Neural progenitor cell (in vitro differentiated cells): ENCODE measurements at regions not wholly inside any gene's neighbourhood (a gene's known extent, or its start where the extent isn't known, plus 50 kb on each side); places are given as distances from the start of the nearest gene placed in this dataset.
A peak's percentile ranks its signal among the peaks of the same experiment; 100 is the strongest.

Experiments
- DNase-seq: peaks from one replicate; pipeline ENCODE4 v3.0.0-alpha.2; 2016; ENCODE audit warnings: low spot score
- H2AFZ ChIP-seq: fragments of 200-600 bp; sonication (generic); replicated peaks from 2 replicates; pipeline ENCODE4 v1.6.1; 2016; ENCODE audit warnings: antibody characterized with exemption
- H3F3A ChIP-seq: fragments of 200-600 bp; sonication (generic); 2 replicates; pipeline ENCODE4 v1.6.1; 2016; ENCODE audit warnings: antibody characterized with exemption, low read depth
- H3K27ac ChIP-seq: fragments of 200-600 bp; sonication (generic); 2 replicates; pipeline ENCODE4 v1.5.1; 2016; ENCODE audit warnings: mild to moderate bottlenecking
- H3K27me3 ChIP-seq: fragments of 200-600 bp; sonication (generic); 2 replicates; pipeline ENCODE4 v1.6.1; 2016; ENCODE audit warnings: mild to moderate bottlenecking, moderate library complexity
- H3K36me3 ChIP-seq: fragments of 200-600 bp; sonication (generic); 2 replicates; pipeline ENCODE4 v1.5.1; 2016
- H3K4me1 ChIP-seq: fragments of 200-600 bp; sonication (generic); 2 replicates; pipeline ENCODE4 v1.6.1; 2016; ENCODE audit warnings: mixed run types
- H3K4me2 ChIP-seq: fragments of 200-600 bp; sonication (generic); 2 replicates; pipeline ENCODE4 v1.6.1; 2016
- H3K4me3 ChIP-seq: fragments of 200-600 bp; sonication (generic); 2 replicates; pipeline ENCODE4 v1.5.1; 2016
- H3K79me2 ChIP-seq: fragments of 200-600 bp; sonication (generic); 2 replicates; pipeline ENCODE4 v1.6.1; 2016; ENCODE audit warnings: low read depth
- H3K9ac ChIP-seq: fragments of 200-600 bp; sonication (generic); 2 replicates; pipeline ENCODE4 v1.6.1; 2016
- H3K9me3 ChIP-seq: fragments of 200-600 bp; sonication (generic); 2 replicates; pipeline ENCODE4 v1.5.1; 2016; ENCODE audit warnings: low read depth
- H4K20me1 ChIP-seq: fragments of 200-600 bp; sonication (generic); 2 replicates; pipeline ENCODE4 v1.6.1; 2016; ENCODE audit warnings: low read depth
- H3K27ac Mint-ChIP-seq: 3 replicates; pipeline ENCODE4 v1.8.0; 2021; ENCODE audit warnings: mixed read lengths
- H3K27me3 Mint-ChIP-seq: 2 replicates; pipeline ENCODE4 v1.8.0; 2022; ENCODE audit warnings: low read depth, mild to moderate bottlenecking, inconsistent platforms, moderate library complexity, mixed read lengths; ENCODE audit not compliant: insufficient read depth
- H3K36me3 Mint-ChIP-seq: 3 replicates; pipeline ENCODE4 v1.8.0; 2021; ENCODE audit warnings: mixed read lengths
- H3K4me1 Mint-ChIP-seq: 3 replicates; pipeline ENCODE4 v1.8.0; 2021; ENCODE audit warnings: mixed read lengths
- H3K4me3 Mint-ChIP-seq: 3 replicates; pipeline ENCODE4 v1.8.0; 2021; ENCODE audit warnings: mild to moderate bottlenecking, moderate library complexity, mixed read lengths
- H3K9me3 Mint-ChIP-seq: 3 replicates; pipeline ENCODE4 v1.8.0; 2020; ENCODE audit warnings: mixed read lengths
- EZH2 ChIP-seq: fragments of 200-600 bp; sonication (generic); IDR thresholded peaks from 2 replicates; pipeline ENCODE4 v1.6.1; 2017; ENCODE audit warnings: antibody characterized with exemption, mild to moderate bottlenecking, moderate library complexity
- EZH2phosphoT487 ChIP-seq: fragments of 200-600 bp; sonication (generic); IDR thresholded peaks from 2 replicates; pipeline ENCODE4 v1.6.1; 2017; ENCODE audit warnings: antibody characterized with exemption
- TF ChIP-seq, protein P1 (sequence below): fragments of 200-600 bp; sonication (generic); IDR thresholded peaks from 2 replicates; pipeline ENCODE4 v1.5.1; 2017; ENCODE audit warnings: antibody characterized with exemption, mild to moderate bottlenecking

DNA sequence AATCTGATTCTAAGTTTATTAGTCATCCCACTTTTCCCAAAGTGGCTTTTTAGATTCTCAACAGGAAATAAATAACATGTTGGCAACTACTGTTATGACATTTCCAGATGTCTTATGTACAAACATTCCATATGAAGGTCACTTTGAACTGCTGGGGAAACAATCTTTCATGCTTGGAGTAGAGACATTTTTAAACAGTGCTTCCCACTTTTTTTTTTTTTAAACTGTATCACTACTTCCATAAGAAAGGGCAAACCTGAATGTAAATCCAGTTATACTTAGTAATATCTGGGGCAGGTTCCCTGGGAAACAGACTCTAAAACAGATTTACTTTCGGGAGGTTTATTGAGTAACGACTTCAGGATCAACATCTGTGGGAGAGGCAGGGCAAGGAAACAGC, 473.8 kb downstream of the TAFA4 start:
- no peak overlapping the region for H3K4me3 ChIP-seq
- H3K4me1 ChIP-seq, result no peaks in the 10 kb centered on the region
- no peak overlapping the region for H3K9ac ChIP-seq
- H2AFZ ChIP-seq, result no peak overlapping the region
- no peaks in the 10 kb centered on the region for H3F3A ChIP-seq
- Mint-ChIP-seq H3K4me1 (no peaks in the 10 kb centered on the region), H3K36me3 (no peaks in the 10 kb centered on the region), H3K27ac (no peak overlapping the region), H3K9me3 (peaks cover 2% of the 10 kb centered on the region), H3K27me3 (no peaks in the 10 kb centered on the region), H3K4me3 (no peak overlapping the region)
- TF ChIP-seq EZH2, result no peak
- no peak for TF ChIP-seq EZH2phosphoT487
- TF ChIP-seq, protein P1, sequence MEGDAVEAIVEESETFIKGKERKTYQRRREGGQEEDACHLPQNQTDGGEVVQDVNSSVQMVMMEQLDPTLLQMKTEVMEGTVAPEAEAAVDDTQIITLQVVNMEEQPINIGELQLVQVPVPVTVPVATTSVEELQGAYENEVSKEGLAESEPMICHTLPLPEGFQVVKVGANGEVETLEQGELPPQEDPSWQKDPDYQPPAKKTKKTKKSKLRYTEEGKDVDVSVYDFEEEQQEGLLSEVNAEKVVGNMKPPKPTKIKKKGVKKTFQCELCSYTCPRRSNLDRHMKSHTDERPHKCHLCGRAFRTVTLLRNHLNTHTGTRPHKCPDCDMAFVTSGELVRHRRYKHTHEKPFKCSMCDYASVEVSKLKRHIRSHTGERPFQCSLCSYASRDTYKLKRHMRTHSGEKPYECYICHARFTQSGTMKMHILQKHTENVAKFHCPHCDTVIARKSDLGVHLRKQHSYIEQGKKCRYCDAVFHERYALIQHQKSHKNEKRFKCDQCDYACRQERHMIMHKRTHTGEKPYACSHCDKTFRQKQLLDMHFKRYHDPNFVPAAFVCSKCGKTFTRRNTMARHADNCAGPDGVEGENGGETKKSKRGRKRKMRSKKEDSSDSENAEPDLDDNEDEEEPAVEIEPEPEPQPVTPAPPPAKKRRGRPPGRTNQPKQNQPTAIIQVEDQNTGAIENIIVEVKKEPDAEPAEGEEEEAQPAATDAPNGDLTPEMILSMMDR, result no peak
- no peaks in the 10 kb centered on the region for H3K9me3 ChIP-seq
- no peaks in the 10 kb centered on the region for H4K20me1 ChIP-seq
- no peak for DNase-seq
- H3K4me2 ChIP-seq, result no peak overlapping the region
- H3K27ac ChIP-seq, result no peak overlapping the region
- H3K27me3 ChIP-seq, result no peaks in the 10 kb centered on the region
- H3K36me3 ChIP-seq, result no peaks in the 10 kb centered on the region
- no peaks in the 10 kb centered on the region for H3K79me2 ChIP-seq

DNA sequence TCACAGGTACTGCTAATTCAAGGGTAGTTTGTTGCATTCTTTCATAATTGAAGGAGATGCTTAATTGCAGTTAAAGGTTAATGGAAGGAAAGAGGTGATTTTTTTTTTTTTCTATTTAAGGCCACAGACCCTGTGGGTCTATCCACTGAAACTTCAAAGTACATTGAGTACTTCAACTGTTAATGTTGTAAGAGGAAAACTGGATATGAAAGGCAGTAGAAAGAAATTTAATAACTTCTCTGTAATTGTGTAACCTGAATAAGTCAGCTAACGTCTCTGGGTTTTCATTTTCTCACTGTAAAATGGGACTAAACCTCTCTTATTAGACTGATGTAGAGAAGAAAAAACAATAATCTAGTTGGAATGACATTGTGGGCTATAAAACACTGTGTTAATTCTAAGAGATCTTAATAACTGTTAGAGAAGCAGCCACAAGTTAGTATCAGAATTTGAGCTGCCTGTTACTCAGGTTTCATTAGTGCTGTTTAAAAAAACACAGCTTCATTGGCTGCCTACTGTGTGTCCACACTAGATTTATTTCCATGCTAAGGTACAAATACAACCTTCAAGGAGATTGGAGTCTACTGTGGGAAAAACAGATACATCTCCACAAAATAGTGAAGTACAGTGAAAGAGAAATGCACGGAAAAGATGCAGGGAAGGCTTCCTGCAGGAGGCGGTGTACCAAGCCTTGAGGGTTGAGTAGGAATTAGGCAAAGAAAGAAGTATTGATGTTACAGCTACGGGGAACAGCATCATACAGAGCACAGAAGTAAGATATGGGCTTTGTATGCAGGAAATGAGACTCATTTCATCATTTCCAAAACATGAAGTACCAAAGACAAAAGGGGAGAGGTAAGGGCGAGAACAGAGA, 483.6 kb downstream of the TAFA4 start:
- Mint-ChIP-seq H3K4me1 (peaks cover 3% of the 10 kb centered on the region), H3K27me3 (no peaks in the 10 kb centered on the region), H3K36me3 (no peaks in the 10 kb centered on the region), H3K4me3 (no peak overlapping the region), H3K27ac (no peak overlapping the region), H3K9me3 (peaks cover 2% of the 10 kb centered on the region)
- Histone ChIP-seq H3K4me1 (no peaks in the 10 kb centered on the region), H3K9ac (no peak overlapping the region), H3K27me3 (no peaks in the 10 kb centered on the region), H2AFZ (no peak overlapping the region), H3K27ac (no peak overlapping the region), H3K4me3 (no peak overlapping the region), H3K4me2 (no peak overlapping the region), H4K20me1 (no peaks in the 10 kb centered on the region), H3K36me3 (no peaks in the 10 kb centered on the region), H3K79me2 (no peaks in the 10 kb centered on the region), H3F3A (no peaks in the 10 kb centered on the region), H3K9me3 (no peaks in the 10 kb centered on the region)
- TF ChIP-seq EZH2phosphoT487 (no peak), EZH2 (no peak)
- TF ChIP-seq, protein P1, result no peak
- no peak for DNase-seq

DNA sequence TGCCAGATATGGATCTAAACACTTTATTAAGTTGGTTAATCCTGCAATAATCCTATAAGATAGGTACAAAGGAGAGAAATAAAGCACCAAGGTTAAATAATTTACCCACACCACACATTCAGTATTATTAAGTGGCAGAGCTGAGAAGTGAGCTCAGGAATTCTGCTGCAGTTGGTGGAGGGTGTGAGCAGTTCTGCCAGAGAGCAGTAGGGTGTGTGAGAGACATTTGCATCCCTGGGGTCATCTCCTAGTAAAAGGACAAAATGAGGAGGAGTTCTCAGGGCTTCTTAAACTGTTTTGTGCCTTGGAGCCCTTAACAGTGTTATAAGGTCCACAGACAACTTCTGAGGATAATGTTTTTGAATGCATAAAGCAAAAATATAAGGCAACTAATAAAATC, 484.5 kb downstream of the TAFA4 start:
- Mint-ChIP-seq H3K4me3 (no peak overlapping the region), H3K4me1 (peaks cover 3% of the 10 kb centered on the region), H3K27me3 (no peaks in the 10 kb centered on the region), H3K9me3 (peaks cover 2% of the 10 kb centered on the region), H3K27ac (no peak overlapping the region), H3K36me3 (no peaks in the 10 kb centered on the region)
- H3K27ac ChIP-seq, result no peak overlapping the region
- no peak overlapping the region for H2AFZ ChIP-seq
- no peaks in the 10 kb centered on the region for H3K36me3 ChIP-seq
- H3K9ac ChIP-seq, result no peak overlapping the region
- no peak overlapping the region for H3K4me3 ChIP-seq
- TF ChIP-seq EZH2 (no peak), EZH2phosphoT487 (no peak)
- TF ChIP-seq, protein P1, result peak; percentile 22
- no peaks in the 10 kb centered on the region for H3K9me3 ChIP-seq
- no peak overlapping the region for H3K4me2 ChIP-seq
- no peaks in the 10 kb centered on the region for H3K79me2 ChIP-seq
- no peaks in the 10 kb centered on the region for H3K4me1 ChIP-seq
- no peaks in the 10 kb centered on the region for H3F3A ChIP-seq
- H4K20me1 ChIP-seq, result no peaks in the 10 kb centered on the region
- no peaks in the 10 kb centered on the region for H3K27me3 ChIP-seq
- DNase-seq, result peak; percentile 15
